GM06990 (cell line): ENCODE measurements at regions not wholly inside any gene's neighbourhood (a gene's known extent, or its start where the extent isn't known, plus 50 kb on each side); places are given as distances from the start of the nearest gene placed in this dataset.

Experiments
- DNase-seq: peaks from one replicate; pipeline ENCODE4 v3.0.0-alpha.2; 2011; ENCODE audit not compliant: insufficient read length; ENCODE audit errors: extremely low read depth
- H3K27me3 ChIP-seq: replicated peaks from 2 replicates; pipeline ENCODE4 v1.6.0; 2011; ENCODE audit warnings: low read length; ENCODE audit not compliant: control insufficient read depth, insufficient read depth
- H3K36me3 ChIP-seq: 2 replicates; pipeline ENCODE4 v1.5.1; 2011; ENCODE audit warnings: low read length; ENCODE audit not compliant: control insufficient read depth, insufficient read depth
- H3K4me3 ChIP-seq: replicated peaks from 2 replicates; pipeline ENCODE4 v1.5.1; 2011; ENCODE audit warnings: low read depth, mild to moderate bottlenecking, control low read depth, low read length
- TF ChIP-seq, protein P1 (sequence below): IDR thresholded peaks from 2 replicates; pipeline ENCODE4 v1.5.1; 2011; ENCODE audit warnings: low read length, control low read depth, mild to moderate bottlenecking, inconsistent platforms; ENCODE audit not compliant: insufficient read depth, poor library complexity, severe bottlenecking

GRCh38 chr1:9481048-9481447, 58.2 kb upstream of the SLC25A33 start:
- TF ChIP-seq, protein P1, sequence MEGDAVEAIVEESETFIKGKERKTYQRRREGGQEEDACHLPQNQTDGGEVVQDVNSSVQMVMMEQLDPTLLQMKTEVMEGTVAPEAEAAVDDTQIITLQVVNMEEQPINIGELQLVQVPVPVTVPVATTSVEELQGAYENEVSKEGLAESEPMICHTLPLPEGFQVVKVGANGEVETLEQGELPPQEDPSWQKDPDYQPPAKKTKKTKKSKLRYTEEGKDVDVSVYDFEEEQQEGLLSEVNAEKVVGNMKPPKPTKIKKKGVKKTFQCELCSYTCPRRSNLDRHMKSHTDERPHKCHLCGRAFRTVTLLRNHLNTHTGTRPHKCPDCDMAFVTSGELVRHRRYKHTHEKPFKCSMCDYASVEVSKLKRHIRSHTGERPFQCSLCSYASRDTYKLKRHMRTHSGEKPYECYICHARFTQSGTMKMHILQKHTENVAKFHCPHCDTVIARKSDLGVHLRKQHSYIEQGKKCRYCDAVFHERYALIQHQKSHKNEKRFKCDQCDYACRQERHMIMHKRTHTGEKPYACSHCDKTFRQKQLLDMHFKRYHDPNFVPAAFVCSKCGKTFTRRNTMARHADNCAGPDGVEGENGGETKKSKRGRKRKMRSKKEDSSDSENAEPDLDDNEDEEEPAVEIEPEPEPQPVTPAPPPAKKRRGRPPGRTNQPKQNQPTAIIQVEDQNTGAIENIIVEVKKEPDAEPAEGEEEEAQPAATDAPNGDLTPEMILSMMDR: no peak
- no peak for DNase-seq
- no peak overlapping the region for H3K4me3 ChIP-seq
- H3K36me3 ChIP-seq: no peaks in the 10 kb centered on the region
- H3K27me3 ChIP-seq: no peaks in the 10 kb centered on the region; the same call in 1 of the 2 replicates

DNA sequence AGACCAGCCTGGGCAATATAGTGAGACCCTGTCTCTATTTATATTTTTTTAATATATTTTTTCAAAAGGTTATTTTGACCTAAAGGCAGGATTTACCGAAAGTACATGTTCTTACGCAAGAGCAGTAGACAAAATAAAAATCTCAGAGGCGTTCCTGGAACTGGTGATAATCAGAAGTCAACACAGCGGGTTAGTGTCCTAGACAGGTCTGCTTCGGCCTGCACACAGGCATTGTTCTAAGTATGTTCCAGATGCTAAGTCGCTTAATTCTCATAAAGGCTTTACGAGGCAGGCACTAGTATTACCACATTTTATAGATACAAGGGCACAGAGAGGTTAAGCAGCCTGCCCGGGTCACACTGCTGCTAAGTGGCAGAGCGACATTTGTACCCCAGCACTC, 56.9 kb upstream of the SLC25A33 start:
- Histone ChIP-seq H3K27me3 (no peaks in the 10 kb centered on the region; the same call in 1 of the 2 replicates), H3K36me3 (no peaks in the 10 kb centered on the region), H3K4me3 (no peak overlapping the region)
- TF ChIP-seq, protein P1: no peak
- DNase-seq: no peak

GRCh38 chr1:9482816-9483572, 56.3 kb upstream of the SLC25A33 start:
- no peak for DNase-seq
- TF ChIP-seq, protein P1: no peak
- H3K27me3 ChIP-seq: no peaks in the 10 kb centered on the region; the same call in 1 of the 2 replicates

GRCh38 chr1:9486466-9487140, 52.7 kb upstream of the SLC25A33 start:
- TF ChIP-seq, protein P1: no peak
- no peak for DNase-seq
- Histone ChIP-seq H3K36me3 (no peaks in the 10 kb centered on the region), H3K4me3 (no peak overlapping the region), H3K27me3 (no peaks in the 10 kb centered on the region)

More at GRCh38 chr1:9482816-9483572, 56.3 kb upstream of the SLC25A33 start:
- Histone ChIP-seq H3K36me3 (no peaks in the 10 kb centered on the region), H3K4me3 (no peak overlapping the region)
